ENCODE measurements at regions not wholly inside any gene's neighbourhood (a gene's known extent, or its start where the extent isn't known, plus 50 kb on each side); places are given as distances from the start of the nearest gene placed in this dataset.

GRCh38 chr10:84587789-84588188 lies 259.4 kb downstream of the CCSER2 start:
- TF ChIP-seq CTCF (IDR thresholded peaks at IDR 0.05; ENCODE audit: low read depth, low read length) (no peak), POLR2A (IDR thresholded peaks at IDR 0.05; ENCODE audit: extremely low read depth, insufficient read length) (no peak)
